Thyroid gland (tissue), 4 donors: ENCODE measurements at regions not wholly inside any gene's neighbourhood (a gene's known extent, or its start where the extent isn't known, plus 50 kb on each side); places are given as distances from the start of the nearest gene placed in this dataset.
"Not testable (repeated sequence)": the region's sequence is repeated elsewhere in the genome, so short reads cannot be mapped to it uniquely, and the experiment has no call there.

ENCODE experiments used
- DNase-seq, 2 donors: peaks; one replicate each; pipeline ENCODE4 v3.0.0-alpha.2; 2019
- H3K27ac ChIP-seq, 3 donors: fragments of 200-600 bp; sonication (generic); 1 replicate in 2 of 3; 2 replicates in 1 of 3; pipeline ENCODE4 v1.5.1; 2016 to 2019; ENCODE audit warnings: mild to moderate bottlenecking in 1 of 3, moderate library complexity in 1 of 3
- H3K27me3 ChIP-seq: fragments of 200-600 bp; sonication (generic); one replicate; pipeline ENCODE4 v1.5.1; 2019
- H3K36me3 ChIP-seq, 2 donors: fragments of 200-600 bp; sonication (generic); one replicate each; pipeline ENCODE4 v1.5.1; 2016 to 2019
- H3K4me1 ChIP-seq, 2 donors: fragments of 200-600 bp; sonication (generic); one replicate each; pipeline ENCODE4 v1.5.1; 2017 to 2019
- H3K4me3 ChIP-seq, 3 donors: fragments of 200-600 bp; sonication (generic); replicated peaks in 1 of 3; 1 replicate in 2 of 3; 2 replicates in 1 of 3; pipeline ENCODE4 v1.5.1; 2016; ENCODE audit warnings: mild to moderate bottlenecking in 1 of 3
- H3K9me3 ChIP-seq: fragments of 200-600 bp; sonication (generic); one replicate; pipeline ENCODE4 v1.5.1; 2017
- CTCF ChIP-seq, 6 experiments: fragments of 200-600 bp in 3 of 6; fragments of 450-650 bp in 3 of 6; sonication (generic) in 3 of 6; IDR thresholded peaks; one replicate each; pipeline ENCODE4 v1.5.1; 2016 to 2019; ENCODE audit warnings: antibody characterized with exemption in 6 of 6, mild to moderate bottlenecking in 2 of 6, inconsistent platforms in 1 of 6, moderate library complexity in 1 of 6
- POLR2A ChIP-seq, 2 donors: fragments of 450-650 bp; IDR thresholded peaks; one replicate each; pipeline ENCODE4 v1.6.1; 2017; ENCODE audit warnings: antibody characterized with exemption in 2 of 2, mild to moderate bottlenecking in 2 of 2, moderate library complexity in 1 of 2
- WGBS, 2 donors: methylation state at CpG; one replicate each; pipeline ENCODE4 v1.1.5; 2017; 5-methylcytosine and 5-hydroxymethylcytosine counted together
- intact Hi-C: fragments of 100-400 bp; cut with DNase I; formaldehyde crosslinking; loops from one replicate; pipeline ENCODE4 v1.15.1; 2023

- WGBS, 2 donors = 71 to 74% methylated on average over 9 of the region's 9 CpGs
- TF ChIP-seq CTCF (IDR thresholded peaks at IDR 0.05) = no peak
- no peak for TF ChIP-seq POLR2A (IDR thresholded peaks at IDR 0.05)
These were observed 127.2 kb upstream of the SP8 start for GRCh38 chr7:20913853-20914252.

GRCh38 chr7:20916311-20916710 lies 129.6 kb upstream of the SP8 start:
- 43 to 46% methylated on average over 1 of the region's 1 CpG for WGBS, 2 donors
- H3K36me3 ChIP-seq = no peaks in the 10 kb centered on the region
- H3K9me3 ChIP-seq = no peaks in the 10 kb centered on the region
- no peak for TF ChIP-seq CTCF (IDR thresholded peaks at IDR 0.05)
- TF ChIP-seq POLR2A (IDR thresholded peaks at IDR 0.05) = no peak
- no peak overlapping the region for H3K27ac ChIP-seq
- H3K4me3 ChIP-seq = no peak overlapping the region
- no peaks in the 10 kb centered on the region for H3K27me3 ChIP-seq
- intact Hi-C loops = no loop called here
- no peak for DNase-seq
- no peaks in the 10 kb centered on the region for H3K4me1 ChIP-seq

More at GRCh38 chr7:20913853-20914252, 127.2 kb upstream of the SP8 start:
- intact Hi-C loops = no loop called here
- Histone ChIP-seq H3K36me3 (no peaks in the 10 kb centered on the region), H3K9me3 (no peaks in the 10 kb centered on the region), H3K27ac (no peak overlapping the region), H3K27me3 (no peaks in the 10 kb centered on the region), H3K4me1 (no peaks in the 10 kb centered on the region), H3K4me3 (no peak overlapping the region)
- no peak for DNase-seq

GRCh38 chr7:20917603-20918002 lies 130.9 kb upstream of the SP8 start:
- Histone ChIP-seq H3K27ac (no peak overlapping the region), H3K36me3 (no peaks in the 10 kb centered on the region), H3K27me3 (no peaks in the 10 kb centered on the region), H3K4me3 (no peak overlapping the region), H3K4me1 (no peaks in the 10 kb centered on the region), H3K9me3 (no peaks in the 10 kb centered on the region)
- intact Hi-C loops = no loop called here
- no peak for DNase-seq
- WGBS, 2 donors = 76 to 87% methylated on average over 3 of the region's 3 CpGs
- no peak for TF ChIP-seq CTCF (IDR thresholded peaks at IDR 0.05)
- TF ChIP-seq POLR2A (IDR thresholded peaks at IDR 0.05) = no peak

- H3K4me1 ChIP-seq = no peaks in the 10 kb centered on the region
- H3K9me3 ChIP-seq = no peaks in the 10 kb centered on the region
- TF ChIP-seq POLR2A (IDR thresholded peaks at IDR 0.05) = no peak
- no peak for TF ChIP-seq CTCF (IDR thresholded peaks at IDR 0.05)
- intact Hi-C loops = no loop called here
- no peaks in the 10 kb centered on the region for H3K27me3 ChIP-seq
- WGBS, 2 donors = 89 to 94% methylated on average over 4 of the region's 4 CpGs
- H3K4me3 ChIP-seq = no peak overlapping the region
- no peak overlapping the region for H3K27ac ChIP-seq
- H3K36me3 ChIP-seq = no peaks in the 10 kb centered on the region
- no peak for DNase-seq
These were observed 131.5 kb upstream of the SP8 start for GRCh38 chr7:20918156-20918555.

- DNase-seq, H3K4me3 ChIP-seq, intact Hi-C loops, H3K27ac ChIP-seq, H3K4me1 ChIP-seq, H3K9me3 ChIP-seq, H3K27me3 ChIP-seq, H3K36me3 ChIP-seq: not testable (repeated sequence)
These were observed 140.5 kb upstream of the SP8 start for GRCh38 chr7:20927178-20927577.

GRCh38 chr7:20927976-20928375 lies 141.3 kb upstream of the SP8 start:
- H3K4me1 ChIP-seq = no peaks in the 10 kb centered on the region
- TF ChIP-seq CTCF (IDR thresholded peaks at IDR 0.05) = no peak
- no peak for TF ChIP-seq POLR2A (IDR thresholded peaks at IDR 0.05)
- H3K4me3 ChIP-seq = no peak overlapping the region
- DNase-seq = no peak
- no peak overlapping the region for H3K27ac ChIP-seq
- intact Hi-C loops = no loop called here
- H3K36me3 ChIP-seq = no peaks in the 10 kb centered on the region
- 53 to 74% methylated on average over 1 of the region's 1 CpG for WGBS, 2 donors
- H3K27me3 ChIP-seq = no peaks in the 10 kb centered on the region
- no peaks in the 10 kb centered on the region for H3K9me3 ChIP-seq
